Fibroblast of mammary gland (primary cell): ENCODE measurements at regions not wholly inside any gene's neighbourhood (a gene's known extent, or its start where the extent isn't known, plus 50 kb on each side); places are given as distances from the start of the nearest gene placed in this dataset.

Experiments
- DNase-seq: peaks from one replicate; pipeline ENCODE4 v3.0.0-alpha.2; 2010; ENCODE audit warnings: low read depth
- H3K4me3 ChIP-seq: 2 replicates; pipeline ENCODE4 v1.5.1; 2011; ENCODE audit warnings: low read depth, mild to moderate bottlenecking, low read length, moderate library complexity; ENCODE audit not compliant: control insufficient read depth
- TF ChIP-seq, protein P1 (sequence below): conservative IDR thresholded peaks from 2 replicates; pipeline ENCODE4 v1.5.1; 2011; ENCODE audit warnings: low read depth, low read length, inconsistent platforms; ENCODE audit not compliant: control insufficient read depth, insufficient read depth

DNA sequence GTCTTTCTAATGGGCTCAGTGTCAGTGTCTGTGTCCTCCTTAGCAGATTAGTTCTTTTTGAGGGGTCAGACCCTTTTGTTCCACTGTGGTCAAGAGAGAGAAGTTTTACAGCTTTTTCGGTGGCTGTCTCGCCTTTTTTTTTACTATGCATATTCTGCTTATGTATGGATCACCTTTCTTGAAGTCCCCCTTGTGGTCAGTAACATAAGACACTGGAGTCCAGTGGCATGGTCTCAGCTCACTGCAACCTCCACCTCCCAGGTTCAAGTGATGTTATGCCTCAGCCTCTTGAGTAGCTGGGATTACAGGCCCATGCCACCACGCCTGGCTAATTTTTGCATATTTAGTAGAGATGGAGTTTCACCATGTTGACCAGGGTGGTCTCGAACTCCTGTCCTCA, 54.0 kb upstream of the PGRMC2 start:
- TF ChIP-seq, protein P1, sequence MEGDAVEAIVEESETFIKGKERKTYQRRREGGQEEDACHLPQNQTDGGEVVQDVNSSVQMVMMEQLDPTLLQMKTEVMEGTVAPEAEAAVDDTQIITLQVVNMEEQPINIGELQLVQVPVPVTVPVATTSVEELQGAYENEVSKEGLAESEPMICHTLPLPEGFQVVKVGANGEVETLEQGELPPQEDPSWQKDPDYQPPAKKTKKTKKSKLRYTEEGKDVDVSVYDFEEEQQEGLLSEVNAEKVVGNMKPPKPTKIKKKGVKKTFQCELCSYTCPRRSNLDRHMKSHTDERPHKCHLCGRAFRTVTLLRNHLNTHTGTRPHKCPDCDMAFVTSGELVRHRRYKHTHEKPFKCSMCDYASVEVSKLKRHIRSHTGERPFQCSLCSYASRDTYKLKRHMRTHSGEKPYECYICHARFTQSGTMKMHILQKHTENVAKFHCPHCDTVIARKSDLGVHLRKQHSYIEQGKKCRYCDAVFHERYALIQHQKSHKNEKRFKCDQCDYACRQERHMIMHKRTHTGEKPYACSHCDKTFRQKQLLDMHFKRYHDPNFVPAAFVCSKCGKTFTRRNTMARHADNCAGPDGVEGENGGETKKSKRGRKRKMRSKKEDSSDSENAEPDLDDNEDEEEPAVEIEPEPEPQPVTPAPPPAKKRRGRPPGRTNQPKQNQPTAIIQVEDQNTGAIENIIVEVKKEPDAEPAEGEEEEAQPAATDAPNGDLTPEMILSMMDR = no peak
- DNase-seq = no peak
- no peak overlapping the region for H3K4me3 ChIP-seq

DNA sequence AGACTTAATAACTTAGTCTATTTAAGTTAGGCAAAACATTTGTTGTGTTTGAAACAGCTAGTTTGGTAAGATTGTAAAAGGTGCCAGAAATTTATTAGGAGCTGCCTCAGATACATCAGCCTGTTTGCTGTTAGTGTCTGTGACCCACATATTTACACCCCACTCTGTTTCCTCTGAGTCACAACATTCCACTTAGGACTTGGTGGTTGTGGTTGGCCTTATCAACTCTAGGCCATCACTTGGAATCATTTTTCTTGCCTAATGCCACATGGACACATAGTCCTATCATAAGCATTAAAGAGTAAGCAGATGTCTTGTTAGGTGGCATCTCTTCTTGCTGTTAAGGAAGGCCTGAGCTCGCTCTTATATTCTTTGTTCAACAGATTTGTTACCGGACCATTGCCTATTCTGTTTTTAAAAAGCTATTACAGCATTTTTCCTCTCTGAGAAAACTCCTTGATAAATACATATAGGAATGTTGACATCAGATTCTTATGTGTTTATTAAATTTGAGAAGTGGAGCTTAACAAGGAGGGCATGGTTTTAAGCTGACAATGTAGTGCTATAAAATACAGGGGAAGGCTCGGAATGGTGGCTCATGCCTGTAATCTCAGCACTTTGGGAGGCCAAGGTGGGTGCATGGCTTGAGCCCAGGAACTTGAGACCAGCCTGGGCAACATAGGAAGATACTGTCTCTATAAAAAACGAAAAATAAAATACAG, 51.2 kb upstream of the PGRMC2 start:
- TF ChIP-seq, protein P1 = no peak
- peak; percentile 78 for DNase-seq
- no peak overlapping the region for H3K4me3 ChIP-seq

DNA sequence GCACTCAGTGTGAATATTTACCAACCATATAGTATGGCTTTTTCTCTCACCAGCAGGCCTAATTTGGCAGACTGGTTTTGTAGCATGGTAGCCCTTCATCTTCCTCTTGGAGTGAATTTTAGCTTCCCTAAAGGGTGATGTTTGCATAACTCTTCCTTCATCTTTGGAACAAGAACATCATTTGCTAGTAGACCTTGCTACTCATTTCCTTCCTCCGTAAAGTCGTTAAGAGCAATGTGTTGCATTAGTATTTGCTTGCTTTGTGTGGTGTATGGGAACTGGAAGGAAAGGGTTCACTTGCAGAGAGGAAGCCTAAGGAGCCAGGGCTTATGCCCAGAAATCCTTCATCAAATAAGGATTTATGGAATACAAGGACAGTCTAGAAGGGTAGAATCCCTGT, 50.2 kb upstream of the PGRMC2 start:
- H3K4me3 ChIP-seq = no peak overlapping the region
- TF ChIP-seq, protein P1 = no peak
- no peak for DNase-seq
